Endothelial cell of umbilical vein (primary cell): ENCODE measurements at regions not wholly inside any gene's neighbourhood (a gene's known extent, or its start where the extent isn't known, plus 50 kb on each side); places are given as distances from the start of the nearest gene placed in this dataset.

Source experiments
- BruUV-seq: library from RNA; stranded (reverse); fragments of 400-500 nt; replicated peaks from 2 replicates; lab custom pipeline; 2021; lab: Mats Ljungman, UMichigan
- CTCF ChIA-PET: fragments of 300-600, 350-600 bp; sonication (Branson Sonifier 250); formaldehyde crosslinking; loops from one replicate; lab custom pipeline; 2021; ENCODE audit warnings: antibody characterized with exemption, inconsistent platforms; lab: Charles Lee
- POLR2A ChIA-PET: fragments of 300-600, 350-600 bp; sonication (Branson Sonifier 250); formaldehyde crosslinking; loops from one replicate; lab custom pipeline; 2021; ENCODE audit warnings: antibody characterized with exemption, inconsistent platforms; lab: Charles Lee
- DNase-seq: peaks from one replicate; pipeline ENCODE4 v3.0.0-alpha.2; 2011; ENCODE audit warnings: low read depth, low spot score
- FAIRE-seq: peaks from 2 replicates; lab custom pipeline; 2011; peaks lifted over from hg19 to GRCh38; lab: Jason Lieb, UNC
- H2AFZ ChIP-seq: 2 replicates; pipeline ENCODE4 v1.6.0; 2012; ENCODE audit warnings: low read depth, low read length, control low read depth, inconsistent platforms
- H3K27ac ChIP-seq: 2 replicates; pipeline ENCODE4 v1.5.1; 2011; ENCODE audit warnings: low read depth, mild to moderate bottlenecking, control low read depth, low read length, moderate library complexity; ENCODE audit not compliant: insufficient read depth
- H3K27me3 ChIP-seq, 2 experiments: 2 replicates each; pipeline versions ENCODE4 v1.6.0 to v1.6.1; 2011; ENCODE audit warnings: low read length in 2 of 2, mixed read lengths in 1 of 2; ENCODE audit not compliant: control insufficient read depth in 2 of 2, insufficient read depth in 2 of 2
- H3K36me3 ChIP-seq, 2 experiments: 2 replicates in 1 of 2; 3 replicates in 1 of 2; pipeline ENCODE4 v1.5.1; 2011; ENCODE audit warnings: low read length in 2 of 2, mild to moderate bottlenecking in 1 of 2, moderate library complexity in 1 of 2; ENCODE audit not compliant: control insufficient read depth in 2 of 2, insufficient read depth in 2 of 2; ENCODE audit errors: extremely low read depth in 1 of 2
- H3K4me1 ChIP-seq: 3 replicates; pipeline ENCODE4 v1.5.1; 2011; ENCODE audit warnings: mild to moderate bottlenecking, low read length; ENCODE audit not compliant: control insufficient read depth, insufficient read depth; ENCODE audit errors: extremely low read depth
- H3K4me2 ChIP-seq: 2 replicates; pipeline ENCODE4 v1.6.1; 2011; ENCODE audit warnings: low read length, control low read depth, mixed read lengths; ENCODE audit not compliant: insufficient read depth
- H3K4me3 ChIP-seq, 3 experiments: fragments of 200-600 bp in 1 of 3; sonication (generic), shearing (Covaris generic) in 1 of 3; replicated peaks in 1 of 3; 2 replicates each; pipeline ENCODE4 v1.5.1; 2011 to 2016; ENCODE audit warnings: control low read depth in 3 of 3, low read length in 3 of 3, mild to moderate bottlenecking in 2 of 3, inconsistent platforms in 1 of 3, low read depth in 1 of 3, moderate library complexity in 1 of 3; ENCODE audit not compliant: insufficient read depth in 1 of 3
- H3K79me2 ChIP-seq: 2 replicates; pipeline ENCODE4 v1.6.0; 2012; ENCODE audit warnings: low read length, inconsistent platforms; ENCODE audit not compliant: control insufficient read depth, insufficient read depth
- H3K9ac ChIP-seq: replicated peaks from 2 replicates; pipeline ENCODE3; 2011; ENCODE audit warnings: low read length, control low read depth; ENCODE audit not compliant: insufficient read depth; ENCODE audit errors: extremely low read depth
- H3K9me1 ChIP-seq: replicated peaks from 3 replicates; pipeline ENCODE4 v1.6.0; 2011; ENCODE audit warnings: mild to moderate bottlenecking, low read length; ENCODE audit not compliant: control insufficient read depth, insufficient read depth; ENCODE audit errors: extremely low read depth
- H3K9me3 ChIP-seq: replicated peaks from 2 replicates; pipeline ENCODE4 v1.5.1; 2012; ENCODE audit warnings: low read length, inconsistent platforms; ENCODE audit not compliant: control insufficient read depth, insufficient read depth
- H4K20me1 ChIP-seq: replicated peaks from 2 replicates; pipeline ENCODE3; 2011; ENCODE audit warnings: mild to moderate bottlenecking, low read length; ENCODE audit not compliant: control insufficient read depth, insufficient read depth; ENCODE audit errors: extremely low read depth
- CTCF ChIP-seq, 2 donors: IDR thresholded peaks; 1 replicate in 1 of 2; 2 replicates in 1 of 2; pipeline ENCODE4 v1.5.1; 2011; ENCODE audit warnings: low read length in 2 of 2, mild to moderate bottlenecking in 2 of 2, moderate library complexity in 2 of 2, control low read depth in 1 of 2, inconsistent platforms in 1 of 2, low read depth in 1 of 2; ENCODE audit not compliant: insufficient read depth in 1 of 2; ENCODE audit errors: extremely low read depth in 1 of 2
- EZH2 ChIP-seq: IDR thresholded peaks from 2 replicates; pipeline ENCODE4 v1.6.1; 2012; ENCODE audit warnings: borderline replicate concordance, low read depth, mild to moderate bottlenecking, moderate library complexity, low read length, inconsistent platforms; ENCODE audit not compliant: severe bottlenecking
- FOS ChIP-seq: IDR thresholded peaks from 2 replicates; pipeline ENCODE4 v1.6.1; 2011; ENCODE audit warnings: mild to moderate bottlenecking, low read length, moderate library complexity, borderline replicate concordance; ENCODE audit not compliant: insufficient read depth
- GATA2 ChIP-seq: IDR thresholded peaks from 2 replicates; pipeline ENCODE4 v1.7.0; 2011; ENCODE audit warnings: low read depth, mild to moderate bottlenecking, moderate library complexity, mixed read lengths, low read length; ENCODE audit not compliant: insufficient read length, insufficient read depth
- JUN ChIP-seq: IDR thresholded peaks from 2 replicates; pipeline ENCODE4 v1.6.1; 2011; ENCODE audit warnings: borderline replicate concordance, low read depth; ENCODE audit not compliant: insufficient read length, insufficient read depth
- MAX ChIP-seq: IDR thresholded peaks from 2 replicates; pipeline ENCODE4 v1.6.1; 2011; ENCODE audit not compliant: insufficient read depth, insufficient read length
- MYC ChIP-seq: IDR thresholded peaks from one replicate; pipeline ENCODE4 v1.6.1; 2011; ENCODE audit warnings: mild to moderate bottlenecking, low read depth, low read length
- POLR2A ChIP-seq: IDR thresholded peaks from 2 replicates; pipeline ENCODE4 v1.6.1; 2012; ENCODE audit warnings: low read depth, mild to moderate bottlenecking, control low read depth, low read length
- POLR2AphosphoS5 ChIP-seq: IDR thresholded peaks from 2 replicates; pipeline ENCODE4 v1.6.1; 2012; ENCODE audit warnings: low read depth, mild to moderate bottlenecking, control low read depth, low read length, moderate library complexity; ENCODE audit not compliant: insufficient read depth
- dilution Hi-C: fragments of 300-500 bp; cut with MboI; formaldehyde crosslinking; loops from one replicate; pipeline ENCODE4 v1.15.0; 2019; ENCODE audit warnings: low sequenced_read_pairs; ENCODE audit not compliant: extremely low pct_ligation_motif_present
- intact Hi-C: fragments of 100-400 bp; cut with micrococcal nuclease; formaldehyde crosslinking; loops from one replicate; pipeline ENCODE4 v1.10.0; 2022

GRCh38 chr15:95931619-95932018 lies 398.9 kb upstream of the NR2F2 start:
- H3K9me3 ChIP-seq = no peaks in the 10 kb centered on the region
- POLR2A ChIA-PET = no interaction called here
- no peaks in the 10 kb centered on the region for H3K27me3 ChIP-seq
- no TSS peak for BruUV-seq
- H3K4me1 ChIP-seq = peaks cover 14% of the 10 kb centered on the region
- no peak overlapping the region for H2AFZ ChIP-seq
- intact Hi-C loops (loop anchor here (2.0 kb wide), 1 partner anchor 395 kb away; no protein-coding TSS in a partner anchor), dilution Hi-C loops (no loop called here)
- H3K9ac ChIP-seq = no peak overlapping the region
- no peak overlapping the region for H3K4me2 ChIP-seq
- H3K36me3 ChIP-seq = no peaks in the 10 kb centered on the region
- no peaks in the 10 kb centered on the region for H3K79me2 ChIP-seq
- no peak overlapping the region for H3K4me3 ChIP-seq
- H3K9me1 ChIP-seq = no peaks in the 10 kb centered on the region
- DNase-seq = no peak
- no peak for FAIRE-seq
- no peaks in the 10 kb centered on the region for H4K20me1 ChIP-seq
- CTCF ChIA-PET = no interaction called here
- no peak overlapping the region for H3K27ac ChIP-seq
- TF ChIP-seq FOS (no peak), CTCF (IDR thresholded peaks at IDR 0.05; ENCODE audit: extremely low read depth in 1 of 2, insufficient read depth in 1 of 2, low read depth in 1 of 2, low read length in 2 of 2) (no peak), POLR2A (no peak), MAX (no peak), JUN (no peak), MYC (no peak), GATA2 (no peak), EZH2 (no peak), POLR2AphosphoS5 (no peak)
